H1 (cell line): ENCODE measurements at regions not wholly inside any gene's neighbourhood (a gene's known extent, or its start where the extent isn't known, plus 50 kb on each side); places are given as distances from the start of the nearest gene placed in this dataset.

Experiments
- CTCF ChIA-PET: fragments of 300-600 bp; sonication (Branson Sonifier 250); formaldehyde crosslinking; loops from one replicate; lab custom pipeline; 2021; ENCODE audit not compliant: partially characterized antibody; lab: Charles Lee
- POLR2A ChIA-PET: fragments of 300-600 bp; sonication (Branson Sonifier 250); formaldehyde crosslinking; loops from one replicate; lab custom pipeline; 2021; ENCODE audit warnings: inconsistent platforms; ENCODE audit not compliant: partially characterized antibody; lab: Charles Lee
- DNase-seq, 2 experiments: peaks; one replicate each; pipeline versions ENCODE4 v3.0.0 to v3.0.0-alpha.2; 2010 to 2022; ENCODE audit warnings: low spot score in 2 of 2, low read depth in 1 of 2, mixed read lengths in 1 of 2
- FAIRE-seq: peaks from 2 replicates; lab custom pipeline; 2011; peaks lifted over from hg19 to GRCh38; lab: Jason Lieb, UNC
- H2AFZ ChIP-seq: 2 replicates; pipeline ENCODE4 v1.8.1; 2012; ENCODE audit warnings: low read length, inconsistent platforms
- H2AK5ac ChIP-seq: 2 replicates; pipeline ENCODE4 v1.6.1; 2013; ENCODE audit warnings: low read depth, low read length
- H2BK120ac ChIP-seq: replicated peaks from 2 replicates; pipeline ENCODE3; 2013; ENCODE audit warnings: low read depth, low read length, inconsistent platforms
- H2BK12ac ChIP-seq: 2 replicates; pipeline ENCODE4 v1.6.1; 2013; ENCODE audit warnings: low read depth, low read length
- H2BK15ac ChIP-seq: 2 replicates; pipeline ENCODE4 v1.6.1; 2013; ENCODE audit warnings: low read length
- H2BK20ac ChIP-seq: 2 replicates; pipeline ENCODE4 v1.6.1; 2013; ENCODE audit warnings: low read length
- H2BK5ac ChIP-seq: 2 replicates; pipeline ENCODE4 v1.6.1; 2013; ENCODE audit warnings: low read depth, low read length
- H3K14ac ChIP-seq: 2 replicates; pipeline ENCODE4 v1.6.1; 2013; ENCODE audit warnings: inconsistent platforms; ENCODE audit not compliant: insufficient read length
- H3K18ac ChIP-seq: 2 replicates; pipeline ENCODE4 v1.6.1; 2013; ENCODE audit warnings: low read length; ENCODE audit errors: extremely low read depth
- H3K23ac ChIP-seq: 2 replicates; pipeline ENCODE4 v1.6.1; 2013; ENCODE audit warnings: inconsistent platforms; ENCODE audit not compliant: insufficient read length
- H3K23me2 ChIP-seq: 2 replicates; pipeline ENCODE4 v1.6.1; 2013; ENCODE audit warnings: low read depth, low read length
- H3K27ac ChIP-seq: 2 replicates; pipeline ENCODE4 v1.6.1; 2011; ENCODE audit warnings: low read depth, low read length, inconsistent platforms
- H3K27me3 ChIP-seq, 4 experiments: replicated peaks in 1 of 4; 1 replicate in 1 of 4; 2 replicates in 3 of 4; pipeline versions ENCODE4 v1.6.1 to v1.8.1; 2011 to 2013; ENCODE audit warnings: low read length in 3 of 4, mild to moderate bottlenecking in 3 of 4, inconsistent platforms in 2 of 4, mixed read lengths in 2 of 4, moderate library complexity in 1 of 4; ENCODE audit not compliant: control insufficient read depth in 3 of 4, insufficient read depth in 3 of 4; ENCODE audit errors: extremely low read depth in 1 of 4
- H3K36me3 ChIP-seq, 4 experiments: 2 replicates each; pipeline versions ENCODE4 v1.6.1 to v1.8.1; 2011 to 2013; ENCODE audit warnings: mild to moderate bottlenecking in 4 of 4, low read length in 3 of 4, moderate library complexity in 2 of 4, control low read depth in 1 of 4, inconsistent platforms in 1 of 4; ENCODE audit not compliant: insufficient read depth in 4 of 4, control insufficient read depth in 2 of 4
- H3K4ac ChIP-seq: replicated peaks from 2 replicates; pipeline ENCODE3; 2013; ENCODE audit warnings: low read length, low read depth, mixed read lengths, inconsistent platforms; ENCODE audit not compliant: insufficient read length
- H3K4me1 ChIP-seq, 4 experiments: replicated peaks in 1 of 4; 1 replicate in 1 of 4; 2 replicates in 3 of 4; pipeline versions ENCODE4 v1.6.1 to v1.8.1; 2011 to 2013; ENCODE audit warnings: low read length in 3 of 4, inconsistent platforms in 2 of 4, mixed read lengths in 1 of 4; ENCODE audit not compliant: insufficient read depth in 4 of 4, control insufficient read depth in 3 of 4
- H3K4me2 ChIP-seq, 2 experiments: 2 replicates each; pipeline versions ENCODE4 v1.6.1 to v1.8.1; 2011 to 2013; ENCODE audit warnings: low read depth in 2 of 2, low read length in 2 of 2, control low read depth in 1 of 2, inconsistent platforms in 1 of 2, mild to moderate bottlenecking in 1 of 2; ENCODE audit not compliant: insufficient read depth in 1 of 2
- H3K4me3 ChIP-seq, 4 experiments: fragments of 200-600, 300-600 bp in 1 of 4; sonication (generic), shearing (Covaris generic), sonication (Bioruptor Twin) in 1 of 4; 2 replicates each; pipeline versions ENCODE4 v1.5.1 to v1.8.1; 2011 to 2016; ENCODE audit warnings: low read length in 4 of 4, low read depth in 3 of 4, control low read depth in 2 of 4, inconsistent platforms in 2 of 4, mild to moderate bottlenecking in 2 of 4, mixed read lengths in 1 of 4, moderate library complexity in 1 of 4; ENCODE audit not compliant: insufficient read depth in 2 of 4; ENCODE audit errors: extremely low read depth in 1 of 4
- H3K56ac ChIP-seq: replicated peaks from 2 replicates; pipeline ENCODE3; 2013; ENCODE audit warnings: low read depth, mild to moderate bottlenecking, mixed read lengths, low read length, inconsistent platforms; ENCODE audit not compliant: insufficient read length
- H3K79me1 ChIP-seq: 2 replicates; pipeline ENCODE4 v1.6.1; 2013; ENCODE audit warnings: low read depth, low read length, control low read depth
- H3K79me2 ChIP-seq, 2 experiments: 2 replicates each; pipeline versions ENCODE4 v1.6.1 to v1.8.1; 2012 to 2013; ENCODE audit warnings: low read length in 2 of 2, mild to moderate bottlenecking in 2 of 2, inconsistent platforms in 1 of 2; ENCODE audit not compliant: insufficient read depth in 2 of 2, control insufficient read depth in 1 of 2
- H3K9ac ChIP-seq, 4 experiments: replicated peaks in 1 of 4; 1 replicate in 1 of 4; 2 replicates in 3 of 4; pipeline versions ENCODE4 v1.6.1 to v1.8.1; 2011 to 2013; ENCODE audit warnings: low read depth in 3 of 4, low read length in 3 of 4, control low read depth in 2 of 4, mild to moderate bottlenecking in 2 of 4, moderate library complexity in 2 of 4, inconsistent platforms in 1 of 4; ENCODE audit errors: extremely low read depth in 1 of 4
- H3K9me3 ChIP-seq, 2 experiments: 2 replicates each; pipeline versions ENCODE4 v1.6.1 to v1.8.1; 2012 to 2013; ENCODE audit warnings: mild to moderate bottlenecking in 2 of 2, moderate library complexity in 2 of 2, control low read depth in 1 of 2, inconsistent platforms in 1 of 2, low read depth in 1 of 2, low read length in 1 of 2, mixed read lengths in 1 of 2; ENCODE audit not compliant: insufficient read depth in 2 of 2
- H4K20me1 ChIP-seq, 2 experiments: replicated peaks in 1 of 2; 2 replicates each; pipeline versions ENCODE3 to v1.8.1; 2011 to 2013; ENCODE audit warnings: inconsistent platforms in 2 of 2, low read length in 2 of 2, mild to moderate bottlenecking in 1 of 2; ENCODE audit not compliant: insufficient read depth in 2 of 2, control insufficient read depth in 1 of 2
- H4K5ac ChIP-seq: 2 replicates; pipeline ENCODE4 v1.6.1; 2013; ENCODE audit warnings: low read length, low read depth, mixed read lengths, inconsistent platforms; ENCODE audit not compliant: insufficient read length
- H4K8ac ChIP-seq: 2 replicates; pipeline ENCODE4 v1.8.0; 2013; ENCODE audit warnings: mild to moderate bottlenecking, moderate library complexity, low read length, inconsistent platforms; ENCODE audit not compliant: insufficient read depth; ENCODE audit errors: extremely low read depth
- H4K91ac ChIP-seq: replicated peaks from 2 replicates; pipeline ENCODE3; 2013; ENCODE audit warnings: low read length, mixed read lengths, inconsistent platforms; ENCODE audit not compliant: insufficient read length
- CTBP2 ChIP-seq: IDR thresholded peaks from 2 replicates; pipeline ENCODE4 v1.7.0; 2011; ENCODE audit warnings: borderline replicate concordance, mild to moderate bottlenecking, moderate library complexity, mixed read lengths, low read length; ENCODE audit not compliant: insufficient read depth, insufficient read length
- EZH2 ChIP-seq: fragments of 200-600 bp; sonication (generic); IDR thresholded peaks from 2 replicates; pipeline ENCODE4 v1.7.1; 2012; ENCODE audit warnings: low read depth, mild to moderate bottlenecking, moderate library complexity, low read length, inconsistent platforms; ENCODE audit not compliant: severe bottlenecking
- SIRT6 ChIP-seq: IDR thresholded peaks from one replicate; pipeline ENCODE4 v1.7.1; 2012; ENCODE audit warnings: low read length, inconsistent platforms
- TF ChIP-seq, protein P1 (sequence below): IDR thresholded peaks from 2 replicates; pipeline ENCODE4 v1.6.1; 2011; ENCODE audit warnings: low read depth, mild to moderate bottlenecking, low read length; ENCODE audit not compliant: insufficient read depth

- no peak overlapping the region for H2BK120ac ChIP-seq
- CTCF ChIA-PET = interaction anchor here (1.7 kb wide), 1 partner anchor 10 kb away, joined by 6 read pairs; no protein-coding TSS in a partner anchor
- no peak overlapping the region for H3K4ac ChIP-seq
- no peak overlapping the region for H3K4me3 ChIP-seq
- no peak overlapping the region for H2AFZ ChIP-seq
- no peak overlapping the region for H4K5ac ChIP-seq
- H2BK5ac ChIP-seq = no peak overlapping the region
- no peak overlapping the region for H2AK5ac ChIP-seq
- no peaks in the 10 kb centered on the region for H3K27me3 ChIP-seq
- H3K4me2 ChIP-seq = no peak overlapping the region
- H2BK15ac ChIP-seq = no peak overlapping the region
- no peak overlapping the region for H3K9ac ChIP-seq
- POLR2A ChIA-PET = no interaction called here
- TF ChIP-seq CTBP2 (no peak), EZH2 (no peak), SIRT6 (no peak)
- TF ChIP-seq, protein P1, sequence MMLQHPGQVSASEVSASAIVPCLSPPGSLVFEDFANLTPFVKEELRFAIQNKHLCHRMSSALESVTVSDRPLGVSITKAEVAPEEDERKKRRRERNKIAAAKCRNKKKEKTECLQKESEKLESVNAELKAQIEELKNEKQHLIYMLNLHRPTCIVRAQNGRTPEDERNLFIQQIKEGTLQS = no peak
- no peaks in the 10 kb centered on the region for H3K4me1 ChIP-seq
- H4K91ac ChIP-seq = no peak overlapping the region
- H4K20me1 ChIP-seq = no peaks in the 10 kb centered on the region
- no peak overlapping the region for H3K27ac ChIP-seq
- H2BK20ac ChIP-seq = no peak overlapping the region
- no peaks in the 10 kb centered on the region for H3K9me3 ChIP-seq
- no peak overlapping the region for H3K56ac ChIP-seq
- H3K79me1 ChIP-seq = no peaks in the 10 kb centered on the region
- no peak overlapping the region for H3K23ac ChIP-seq
- no peak overlapping the region for H3K18ac ChIP-seq
- no peaks in the 10 kb centered on the region for H3K36me3 ChIP-seq
- no peaks in the 10 kb centered on the region for H3K79me2 ChIP-seq
- H4K8ac ChIP-seq = no peak overlapping the region
- H3K23me2 ChIP-seq = no peaks in the 10 kb centered on the region
- H3K14ac ChIP-seq = no peak overlapping the region
- no peak overlapping the region for H2BK12ac ChIP-seq
- no peak for FAIRE-seq
- no peak for DNase-seq
These were observed 529.4 kb upstream of the CXADR start for GRCh38 chr21:16983420-16983819.
